ENCODE measurements at regions not wholly inside any gene's neighbourhood (a gene's known extent, or its start where the extent isn't known, plus 50 kb on each side); places are given as distances from the start of the nearest gene placed in this dataset.

DNA sequence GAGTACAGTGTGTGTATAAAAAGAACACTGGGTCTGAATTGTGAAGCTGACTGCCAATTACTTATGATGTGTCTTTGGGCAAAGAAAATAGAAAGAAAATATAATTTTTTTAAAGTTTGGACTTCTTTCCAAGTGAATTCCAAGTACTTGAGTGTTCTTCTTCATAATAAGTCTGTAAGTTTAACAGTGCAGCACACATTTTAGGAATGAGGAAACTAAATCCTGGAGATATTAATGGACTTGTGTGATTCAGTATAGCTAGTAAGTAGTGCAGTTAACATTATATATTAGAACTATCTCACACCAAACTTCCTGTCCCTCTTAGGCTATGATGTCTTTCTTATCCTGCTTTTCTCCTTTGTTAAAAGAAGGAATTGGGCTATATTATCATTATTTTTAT lies 1953.8 kb downstream of the MAT2B start:
- TF ChIP-seq CTCF (IDR thresholded peaks at IDR 0.05; ENCODE audit: poor library complexity, severe bottlenecking), result no peak
- Histone ChIP-seq H3K4me1 (ENCODE audit: insufficient read depth, poor library complexity, severe bottlenecking) (no peaks in the 10 kb centered on the region), H3K27ac (ENCODE audit: poor library complexity, severe bottlenecking) (no peak overlapping the region), H3K4me3 (ENCODE audit: severe bottlenecking) (no peak overlapping the region), H3K36me3 (ENCODE audit: low read depth) (no peaks in the 10 kb centered on the region), H3K9me3 (ENCODE audit: severe bottlenecking) (no peaks in the 10 kb centered on the region), H3K27me3 (ENCODE audit: insufficient read depth, poor library complexity, severe bottlenecking) (peaks cover 2% of the 10 kb centered on the region)
- ATAC-seq (ENCODE audit: low read depth), result no peak
- no peak for DNase-seq (ENCODE audit: low spot score)

DNA sequence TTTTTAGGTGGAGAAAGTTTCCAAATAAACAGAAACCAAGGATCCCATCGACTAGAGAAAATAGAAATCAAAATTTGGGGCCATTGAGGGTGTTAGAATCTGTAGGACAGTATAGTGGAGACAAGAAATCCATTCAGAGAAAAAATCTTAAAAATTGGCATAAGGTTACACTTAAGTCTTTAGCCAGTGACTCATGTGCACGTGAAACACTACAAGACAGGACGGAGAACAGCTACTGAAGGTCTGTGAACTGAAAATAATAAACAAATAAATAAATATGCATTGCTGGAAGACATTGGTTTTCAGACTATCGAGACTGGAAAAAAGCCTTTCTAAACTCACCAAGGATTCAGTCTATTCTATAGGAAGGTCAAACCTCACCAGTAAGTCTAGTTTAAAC lies 1955.5 kb downstream of the MAT2B start:
- TF ChIP-seq CTCF (IDR thresholded peaks at IDR 0.05; ENCODE audit: poor library complexity, severe bottlenecking), result no peak
- no peaks in the 10 kb centered on the region for H3K9me3 ChIP-seq (ENCODE audit: severe bottlenecking)
- ATAC-seq (ENCODE audit: low read depth) (no peak; the same call in 2 of the 3 replicates), DNase-seq (ENCODE audit: low spot score) (no peak)
- H3K27ac ChIP-seq (ENCODE audit: poor library complexity, severe bottlenecking), result no peak overlapping the region
- no peaks in the 10 kb centered on the region for H3K4me1 ChIP-seq (ENCODE audit: insufficient read depth, poor library complexity, severe bottlenecking)
- H3K27me3 ChIP-seq (ENCODE audit: insufficient read depth, poor library complexity, severe bottlenecking), result peaks cover 2% of the 10 kb centered on the region
- no peaks in the 10 kb centered on the region for H3K36me3 ChIP-seq (ENCODE audit: low read depth)
- H3K4me3 ChIP-seq (ENCODE audit: severe bottlenecking), result no peak overlapping the region

- H3K9me3 ChIP-seq (ENCODE audit: severe bottlenecking), result no peaks in the 10 kb centered on the region
- H3K4me3 ChIP-seq (ENCODE audit: severe bottlenecking), result no peak overlapping the region
- H3K36me3 ChIP-seq (ENCODE audit: low read depth), result no peaks in the 10 kb centered on the region
- H3K27me3 ChIP-seq (ENCODE audit: insufficient read depth, poor library complexity, severe bottlenecking), result peaks cover 31% of the 10 kb centered on the region
- ATAC-seq (ENCODE audit: low read depth), result no peak
- no peak for DNase-seq (ENCODE audit: low spot score)
- no peak overlapping the region for H3K27ac ChIP-seq (ENCODE audit: poor library complexity, severe bottlenecking)
- no peaks in the 10 kb centered on the region for H3K4me1 ChIP-seq (ENCODE audit: insufficient read depth, poor library complexity, severe bottlenecking)
- TF ChIP-seq CTCF (IDR thresholded peaks at IDR 0.05; ENCODE audit: poor library complexity, severe bottlenecking), result no peak
These were observed 1972.1 kb downstream of the MAT2B start for GRCh38 chr5:165477546-165477945.

DNA sequence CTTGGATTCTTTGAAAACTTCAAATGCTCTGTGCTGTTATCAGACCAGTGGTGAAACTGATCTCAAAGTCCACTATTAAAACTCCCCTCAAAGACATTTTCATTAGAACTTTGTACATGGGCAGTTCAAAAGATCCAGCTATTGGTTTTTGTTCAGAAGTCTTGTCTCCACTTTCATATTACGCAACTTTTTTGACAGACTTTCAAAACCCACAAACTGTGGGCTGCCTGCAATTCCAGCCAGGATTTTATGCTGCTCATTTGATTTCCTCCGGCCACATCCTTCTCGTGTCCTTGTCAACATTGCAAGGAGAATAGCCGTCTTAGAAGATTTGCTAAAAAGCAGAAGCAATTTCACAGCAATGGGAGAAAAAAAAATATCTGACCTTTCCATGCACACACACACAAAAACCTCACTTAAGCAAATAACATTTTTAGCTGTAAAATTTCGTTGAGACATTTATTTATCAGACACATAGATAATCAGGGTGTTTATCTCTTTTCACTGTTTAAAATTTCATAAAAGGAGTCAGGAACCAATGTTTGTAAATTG lies 1990.5 kb downstream of the MAT2B start:
- Histone ChIP-seq H3K4me3 (ENCODE audit: severe bottlenecking) (no peak overlapping the region), H3K4me1 (ENCODE audit: insufficient read depth, poor library complexity, severe bottlenecking) (no peaks in the 10 kb centered on the region), H3K27me3 (ENCODE audit: insufficient read depth, poor library complexity, severe bottlenecking) (peaks cover 5% of the 10 kb centered on the region), H3K9me3 (ENCODE audit: severe bottlenecking) (no peaks in the 10 kb centered on the region), H3K27ac (ENCODE audit: poor library complexity, severe bottlenecking) (no peak overlapping the region), H3K36me3 (ENCODE audit: low read depth) (no peaks in the 10 kb centered on the region)
- ATAC-seq (ENCODE audit: low read depth), result no peak
- no peak for DNase-seq (ENCODE audit: low spot score)
- TF ChIP-seq CTCF (IDR thresholded peaks at IDR 0.05; ENCODE audit: poor library complexity, severe bottlenecking), result no peak

DNA sequence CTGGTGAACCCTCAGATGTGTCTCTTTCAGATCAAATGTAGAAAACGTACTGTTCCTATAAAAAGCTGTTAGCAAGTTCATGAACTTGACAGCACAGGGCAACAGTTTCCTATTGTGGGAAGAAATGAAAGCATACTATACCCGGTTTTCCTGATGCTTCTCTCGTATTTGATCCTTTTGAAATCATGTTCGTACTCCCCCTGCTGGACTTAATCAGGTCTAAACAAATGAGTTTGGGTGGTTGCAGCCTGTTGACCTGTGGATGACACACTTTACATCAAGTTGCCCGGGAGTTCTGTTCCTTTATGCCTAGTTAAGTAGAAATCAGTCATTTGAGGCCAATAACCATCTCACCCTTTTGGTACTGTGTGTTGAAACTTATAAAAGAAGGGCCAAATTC lies 1992.3 kb downstream of the MAT2B start:
- Histone ChIP-seq H3K4me3 (ENCODE audit: severe bottlenecking) (no peak overlapping the region), H3K27me3 (ENCODE audit: insufficient read depth, poor library complexity, severe bottlenecking) (peaks cover 5% of the 10 kb centered on the region), H3K36me3 (ENCODE audit: low read depth) (no peaks in the 10 kb centered on the region), H3K27ac (ENCODE audit: poor library complexity, severe bottlenecking) (no peak overlapping the region), H3K9me3 (ENCODE audit: severe bottlenecking) (no peaks in the 10 kb centered on the region), H3K4me1 (ENCODE audit: insufficient read depth, poor library complexity, severe bottlenecking) (no peaks in the 10 kb centered on the region)
- DNase-seq (ENCODE audit: low spot score) (no peak), ATAC-seq (ENCODE audit: low read depth) (peak; percentile 55; the same call in 2 of the 3 replicates)
- peak; percentile 62 for TF ChIP-seq CTCF (IDR thresholded peaks at IDR 0.05; ENCODE audit: poor library complexity, severe bottlenecking)
